ENCODE measurements at regions not wholly inside any gene's neighbourhood (a gene's known extent, or its start where the extent isn't known, plus 50 kb on each side); places are given as distances from the start of the nearest gene placed in this dataset.

- Histone ChIP-seq H2AFZ (ENCODE audit: low read depth, low read length) (peak overlapping the region; percentile 89), H3K27ac (ENCODE audit: low read depth, low read length) (no peak overlapping the region), H3K4me2 (ENCODE audit: low read length) (peak overlapping the region; percentile 97), H4K20me1 (ENCODE audit: insufficient read depth, low read length) (no peaks in the 10 kb centered on the region), H3K4me1 (ENCODE audit: insufficient read depth, low read length) (peaks cover 7% of the 10 kb centered on the region), H3K27me3 (ENCODE audit: insufficient read depth, low read length) (peaks cover 33% of the 10 kb centered on the region), H3K79me2 (ENCODE audit: insufficient read depth, low read length) (no peaks in the 10 kb centered on the region), H3K4me3 (ENCODE audit: insufficient read depth, low read depth, low read length) (peak overlapping the region; percentile 63), H3K9me3 (ENCODE audit: insufficient read depth, low read depth, low read length) (no peaks in the 10 kb centered on the region), H3K36me3 (ENCODE audit: insufficient read depth, low read length) (no peaks in the 10 kb centered on the region), H3K9ac (ENCODE audit: low read length) (no peak overlapping the region)
- H3K36me3 Mint-ChIP-seq (ENCODE audit: low read depth, unreplicated experiment), result peaks cover 2% of the 10 kb centered on the region
- H3K4me1 Mint-ChIP-seq (ENCODE audit: low read depth, unreplicated experiment), result no peaks in the 10 kb centered on the region
- no peaks in the 10 kb centered on the region for H3K9me3 Mint-ChIP-seq (ENCODE audit: unreplicated experiment)
- TF ChIP-seq CTCF (IDR thresholded peaks at IDR 0.05; ENCODE audit: insufficient read depth, low read depth, low read length) (no peak), EZH2 (IDR thresholded peaks at IDR 0.05; ENCODE audit: insufficient read depth, low read length) (no peak)
- DNase-seq (ENCODE audit: low read depth), result no peak
- no peak for FAIRE-seq
- H3K27ac Mint-ChIP-seq (ENCODE audit: unreplicated experiment), result peak overlapping the region; percentile 50
- peak overlapping the region; percentile 88 for H3K4me3 Mint-ChIP-seq (ENCODE audit: unreplicated experiment)
- peaks cover 53% of the 10 kb centered on the region for H3K27me3 Mint-ChIP-seq (ENCODE audit: low read depth, unreplicated experiment)
Observed at GRCh38 chr7:140231771-140232491, 55.1 kb upstream of the KDM7A start.

GRCh38 chr7:140230861-140231770 is 54.3 kb upstream of the KDM7A start:
- H3K9me3 Mint-ChIP-seq (ENCODE audit: unreplicated experiment), result no peaks in the 10 kb centered on the region
- no peak for DNase-seq (ENCODE audit: low read depth)

More at GRCh38 chr7:140230861-140231770, 54.3 kb upstream of the KDM7A start:
- no peaks in the 10 kb centered on the region for H4K20me1 ChIP-seq (ENCODE audit: insufficient read depth, low read length)
- H3K36me3 ChIP-seq (ENCODE audit: insufficient read depth, low read length), result no peaks in the 10 kb centered on the region
- TF ChIP-seq EZH2 (IDR thresholded peaks at IDR 0.05; ENCODE audit: insufficient read depth, low read length) (peak; percentile 81), CTCF (IDR thresholded peaks at IDR 0.05; ENCODE audit: insufficient read depth, low read depth, low read length) (no peak)
- Mint-ChIP-seq H3K36me3 (ENCODE audit: low read depth, unreplicated experiment) (no peaks in the 10 kb centered on the region), H3K4me1 (ENCODE audit: low read depth, unreplicated experiment) (no peaks in the 10 kb centered on the region), H3K27ac (ENCODE audit: unreplicated experiment) (no peak overlapping the region), H3K27me3 (ENCODE audit: low read depth, unreplicated experiment) (peaks cover 49% of the 10 kb centered on the region), H3K4me3 (ENCODE audit: unreplicated experiment) (peak overlapping the region; percentile 88)
- H3K9me3 ChIP-seq (ENCODE audit: insufficient read depth, low read depth, low read length), result no peaks in the 10 kb centered on the region
- H3K9ac ChIP-seq (ENCODE audit: low read length), result peak overlapping the region; percentile 59
- FAIRE-seq, result no peak
- H3K27me3 ChIP-seq (ENCODE audit: insufficient read depth, low read length), result peaks cover 28% of the 10 kb centered on the region
- H3K27ac ChIP-seq (ENCODE audit: low read depth, low read length), result no peak overlapping the region
- no peaks in the 10 kb centered on the region for H3K79me2 ChIP-seq (ENCODE audit: insufficient read depth, low read length)
- peak overlapping the region; percentile 97 for H3K4me2 ChIP-seq (ENCODE audit: low read length)
- peaks cover 7% of the 10 kb centered on the region for H3K4me1 ChIP-seq (ENCODE audit: insufficient read depth, low read length)
- peak overlapping the region; percentile 89 for H2AFZ ChIP-seq (ENCODE audit: low read depth, low read length)
- H3K4me3 ChIP-seq (ENCODE audit: insufficient read depth, low read depth, low read length), result peak overlapping the region; percentile 63

Measured in astrocyte (in vitro differentiated cells and primary cell).